ENCODE measurements at regions not wholly inside any gene's neighbourhood (a gene's known extent, or its start where the extent isn't known, plus 50 kb on each side); places are given as distances from the start of the nearest gene placed in this dataset.

DNA sequence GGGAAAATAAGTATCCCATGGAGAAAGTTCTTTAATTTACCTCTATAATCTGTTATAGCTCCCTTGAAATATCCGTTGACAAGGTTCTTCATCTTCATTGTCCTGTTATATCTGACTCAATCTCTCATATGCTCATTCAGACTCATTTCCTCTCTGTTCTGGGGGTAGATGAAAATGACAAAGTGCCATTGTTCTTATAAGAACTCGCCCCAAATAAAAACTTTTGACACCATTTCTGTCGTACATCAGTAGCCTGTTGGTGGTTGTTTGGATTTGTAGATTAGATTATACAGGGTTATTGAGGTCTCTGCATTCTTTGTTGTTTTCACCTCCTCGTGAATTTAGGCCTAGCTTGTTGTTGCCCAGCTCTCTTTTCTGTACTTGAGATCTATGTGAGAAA, 55.2 kb upstream of the IPO9 start:
- H3K36me3 ChIP-seq (ENCODE audit: control insufficient read depth, insufficient read depth, low read length), result no peaks in the 10 kb centered on the region
- no peak for DNase-seq (ENCODE audit: low read depth)
- no peaks in the 10 kb centered on the region for H3K27me3 ChIP-seq (ENCODE audit: control insufficient read depth, insufficient read depth, low read length)
- TF ChIP-seq, protein P1, sequence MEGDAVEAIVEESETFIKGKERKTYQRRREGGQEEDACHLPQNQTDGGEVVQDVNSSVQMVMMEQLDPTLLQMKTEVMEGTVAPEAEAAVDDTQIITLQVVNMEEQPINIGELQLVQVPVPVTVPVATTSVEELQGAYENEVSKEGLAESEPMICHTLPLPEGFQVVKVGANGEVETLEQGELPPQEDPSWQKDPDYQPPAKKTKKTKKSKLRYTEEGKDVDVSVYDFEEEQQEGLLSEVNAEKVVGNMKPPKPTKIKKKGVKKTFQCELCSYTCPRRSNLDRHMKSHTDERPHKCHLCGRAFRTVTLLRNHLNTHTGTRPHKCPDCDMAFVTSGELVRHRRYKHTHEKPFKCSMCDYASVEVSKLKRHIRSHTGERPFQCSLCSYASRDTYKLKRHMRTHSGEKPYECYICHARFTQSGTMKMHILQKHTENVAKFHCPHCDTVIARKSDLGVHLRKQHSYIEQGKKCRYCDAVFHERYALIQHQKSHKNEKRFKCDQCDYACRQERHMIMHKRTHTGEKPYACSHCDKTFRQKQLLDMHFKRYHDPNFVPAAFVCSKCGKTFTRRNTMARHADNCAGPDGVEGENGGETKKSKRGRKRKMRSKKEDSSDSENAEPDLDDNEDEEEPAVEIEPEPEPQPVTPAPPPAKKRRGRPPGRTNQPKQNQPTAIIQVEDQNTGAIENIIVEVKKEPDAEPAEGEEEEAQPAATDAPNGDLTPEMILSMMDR (IDR thresholded peaks at IDR 0.05; ENCODE audit: insufficient read depth, low read length, poor library complexity, severe bottlenecking), result no peak
- no peak overlapping the region for H3K4me3 ChIP-seq (ENCODE audit: low read depth, low read length)

DNA sequence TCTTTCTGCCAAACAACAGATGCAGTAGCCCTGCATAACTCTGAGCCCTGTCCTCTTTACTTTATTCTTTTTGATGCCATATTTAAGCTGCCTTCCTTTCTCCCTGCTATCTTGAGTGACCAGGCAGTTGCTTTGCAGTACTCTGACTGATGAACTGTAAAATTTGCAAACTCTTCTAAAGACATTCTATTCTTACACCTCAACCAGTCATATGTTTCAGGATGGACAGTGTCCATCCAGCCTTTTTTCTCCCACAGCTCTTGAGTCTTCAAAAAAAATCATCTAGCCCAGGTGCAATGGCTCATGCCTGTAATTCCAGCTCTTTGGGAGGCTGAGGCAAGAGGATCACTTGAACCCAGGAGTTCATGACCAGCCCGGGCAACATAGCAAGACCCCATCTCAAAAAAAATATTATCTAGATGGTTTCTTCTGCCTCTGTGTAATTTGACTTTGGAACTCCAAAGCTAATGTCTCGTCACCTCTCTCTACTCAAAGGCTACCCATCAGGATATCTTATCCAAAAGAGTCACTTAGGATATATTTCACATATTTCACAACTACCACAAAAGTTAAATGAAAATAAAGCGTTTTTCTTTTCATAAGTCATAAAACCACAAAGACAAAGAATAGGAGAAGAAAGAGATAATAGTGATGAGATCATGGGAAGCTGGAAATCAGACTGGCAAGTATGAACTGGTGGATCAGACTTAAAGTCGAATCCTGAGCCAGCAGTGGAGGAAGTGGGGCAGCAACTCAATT, 54.6 kb upstream of the IPO9 start:
- Histone ChIP-seq H3K27me3 (ENCODE audit: control insufficient read depth, insufficient read depth, low read length) (no peaks in the 10 kb centered on the region), H3K36me3 (ENCODE audit: control insufficient read depth, insufficient read depth, low read length) (no peaks in the 10 kb centered on the region), H3K4me3 (ENCODE audit: low read depth, low read length) (no peak overlapping the region)
- TF ChIP-seq, protein P1 (IDR thresholded peaks at IDR 0.05; ENCODE audit: insufficient read depth, low read length, poor library complexity, severe bottlenecking), result no peak
- no peak for DNase-seq (ENCODE audit: low read depth)

DNA sequence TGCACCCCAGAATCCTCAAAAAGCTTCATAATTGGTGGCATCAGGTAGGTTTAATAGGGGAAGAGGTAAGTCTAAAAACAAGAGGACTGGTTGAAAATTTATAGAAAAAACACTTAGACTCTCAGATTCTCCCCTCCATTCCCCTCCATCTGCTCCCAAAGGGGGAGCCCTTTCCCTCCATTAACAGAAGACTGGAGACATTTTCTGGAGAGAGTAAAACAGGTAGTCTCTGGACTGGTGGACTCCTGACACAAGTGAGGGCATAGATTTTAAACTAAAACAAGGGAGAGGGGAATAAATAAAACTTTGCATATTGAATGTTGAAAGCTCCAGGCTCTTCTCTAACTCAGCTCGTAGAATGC, 54.0 kb upstream of the IPO9 start:
- no peak for DNase-seq (ENCODE audit: low read depth)
- Histone ChIP-seq H3K4me3 (ENCODE audit: low read depth, low read length) (no peak overlapping the region), H3K27me3 (ENCODE audit: control insufficient read depth, insufficient read depth, low read length) (no peaks in the 10 kb centered on the region), H3K36me3 (ENCODE audit: control insufficient read depth, insufficient read depth, low read length) (no peaks in the 10 kb centered on the region)
- TF ChIP-seq, protein P1 (IDR thresholded peaks at IDR 0.05; ENCODE audit: insufficient read depth, low read length, poor library complexity, severe bottlenecking), result no peak

DNA sequence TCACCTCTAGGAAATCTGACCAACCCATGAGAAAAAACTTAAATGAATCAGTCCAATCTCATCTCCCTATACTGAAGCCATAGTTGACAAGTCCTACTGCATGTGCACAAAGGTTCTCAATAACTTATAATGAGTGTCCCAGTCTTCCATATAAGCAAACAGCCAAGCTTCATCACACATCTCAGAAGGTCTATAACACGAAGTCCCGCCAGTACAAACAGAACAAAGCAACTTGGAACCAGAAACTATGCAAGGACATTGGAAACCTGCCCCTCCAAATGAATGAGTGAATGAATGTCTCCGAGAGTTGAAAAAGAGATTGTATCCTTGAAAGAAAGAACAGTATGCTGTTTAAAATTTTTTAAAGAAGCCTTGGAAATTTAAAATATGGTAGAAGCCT, 53.6 kb upstream of the IPO9 start:
- no peak for DNase-seq (ENCODE audit: low read depth)
- Histone ChIP-seq H3K4me3 (ENCODE audit: low read depth, low read length) (no peak overlapping the region), H3K36me3 (ENCODE audit: control insufficient read depth, insufficient read depth, low read length) (no peaks in the 10 kb centered on the region), H3K27me3 (ENCODE audit: control insufficient read depth, insufficient read depth, low read length) (no peaks in the 10 kb centered on the region)
- TF ChIP-seq, protein P1 (IDR thresholded peaks at IDR 0.05; ENCODE audit: insufficient read depth, low read length, poor library complexity, severe bottlenecking), result no peak

DNA sequence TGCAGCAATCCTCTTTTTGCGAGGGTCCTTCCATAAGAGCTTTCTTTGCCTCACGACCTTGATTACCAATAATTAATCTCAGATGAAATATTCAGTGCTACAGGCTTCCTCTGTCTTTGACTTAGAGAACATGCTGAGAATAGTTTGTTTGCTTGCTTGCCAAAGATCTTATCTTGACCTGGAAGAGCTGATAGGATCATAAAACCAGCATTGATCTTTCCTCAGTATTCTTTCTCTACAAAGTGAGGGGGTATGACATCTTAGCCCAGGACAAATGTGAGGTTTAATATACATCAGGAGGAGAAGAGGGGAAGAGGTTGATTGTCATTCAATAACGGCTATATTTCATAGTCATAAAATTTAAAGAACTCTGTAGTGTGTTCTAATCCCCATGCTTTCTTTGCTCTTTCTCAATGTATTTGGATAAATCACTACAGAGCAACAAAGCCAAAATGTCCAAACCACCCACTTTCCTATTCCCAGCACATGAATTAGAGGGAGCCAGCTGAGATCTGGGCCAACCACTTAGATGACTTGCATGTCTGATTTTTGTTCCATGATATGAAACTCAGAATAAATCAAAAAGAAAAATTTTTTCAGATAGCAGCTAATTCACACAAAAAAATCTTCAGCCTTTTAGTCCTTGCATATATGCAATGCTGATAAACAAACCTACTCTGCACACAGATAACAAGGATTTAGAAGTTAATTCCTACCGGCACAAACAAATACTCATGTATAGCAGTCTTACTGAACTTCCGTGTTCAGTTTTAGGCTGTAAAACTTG, 50.5 kb upstream of the IPO9 start:
- Histone ChIP-seq H3K4me3 (ENCODE audit: low read depth, low read length) (no peak overlapping the region), H3K27me3 (ENCODE audit: control insufficient read depth, insufficient read depth, low read length) (no peaks in the 10 kb centered on the region), H3K36me3 (ENCODE audit: control insufficient read depth, insufficient read depth, low read length) (peaks cover 3% of the 10 kb centered on the region)
- DNase-seq (ENCODE audit: low read depth), result no peak
- TF ChIP-seq, protein P1 (IDR thresholded peaks at IDR 0.05; ENCODE audit: insufficient read depth, low read length, poor library complexity, severe bottlenecking), result no peak

Measured in kidney epithelial cell (primary cell).